ENCODE measurements at regions not wholly inside any gene's neighbourhood (a gene's known extent, or its start where the extent isn't known, plus 50 kb on each side); places are given as distances from the start of the nearest gene placed in this dataset.

DNA sequence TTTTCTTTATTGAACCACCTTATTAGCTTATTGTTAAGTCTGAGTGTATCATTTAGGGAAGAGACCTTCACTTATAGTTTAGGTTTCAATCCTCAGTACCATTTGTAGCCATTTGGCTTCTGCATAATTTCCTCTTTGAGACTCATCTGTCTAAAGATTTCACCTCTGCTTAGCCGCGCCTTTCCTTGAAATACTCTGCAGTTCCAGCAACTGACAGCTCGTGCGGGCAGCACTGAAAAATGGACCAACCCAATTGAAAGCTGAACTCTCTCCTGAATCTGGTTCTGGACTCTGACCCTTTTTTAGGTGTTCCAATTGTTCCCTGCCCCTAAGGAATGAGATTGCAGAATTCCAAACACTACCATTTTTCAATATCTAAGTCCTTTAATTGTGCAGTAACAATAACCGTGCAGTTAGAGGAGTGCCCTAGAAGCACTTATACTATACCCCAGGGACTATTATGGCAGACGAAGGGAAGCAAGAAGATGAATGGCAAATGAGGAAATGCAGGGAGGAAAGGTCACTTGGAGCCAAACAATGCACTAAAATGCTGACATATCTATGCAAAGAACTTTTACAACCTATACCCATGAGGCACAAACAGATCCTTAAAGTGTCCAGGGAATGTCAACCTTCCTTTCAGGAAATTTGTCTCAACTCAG lies 50.1 kb upstream of the PDE4D start:
- Histone ChIP-seq H3K4me1 (0 out of 2 replicates have a peak, but pooled peaks cover 5% of the 10 kb centered on the region), H3K9me3 (no peaks in the 10 kb centered on the region), H3K4me3 (ENCODE audit: low read depth, low read length) (no peak overlapping the region), H3K36me3 (ENCODE audit: control insufficient read depth, insufficient read depth, low read length) (no peaks in the 10 kb centered on the region), H3K27me3 (replicated peaks; ENCODE audit: control insufficient read depth, insufficient read depth, low read length) (no peaks in the 10 kb centered on the region)
- BruUV-seq (replicated peaks), result no TSS peak
- Mint-ChIP-seq H3K9me3 (ENCODE audit: unreplicated experiment) (no peaks in the 10 kb centered on the region), H3K4me3 (ENCODE audit: unreplicated experiment) (no peak overlapping the region), H3K4me1 (ENCODE audit: low read depth, unreplicated experiment) (no peaks in the 10 kb centered on the region), H3K27ac (ENCODE audit: unreplicated experiment) (no peak overlapping the region), H3K27me3 (ENCODE audit: insufficient read depth, unreplicated experiment) (no peaks in the 10 kb centered on the region), H3K36me3 (ENCODE audit: insufficient read depth, unreplicated experiment) (no peaks in the 10 kb centered on the region)
- intact Hi-C loops (cut with micrococcal nuclease; ENCODE audit: unreplicated experiment), result no loop called here
- DNase-seq, result peak in 1 of 2 experiments; percentile 5
- ChIA-PET POLR2A (no interaction called here), CTCF (no interaction called here)
- TF ChIP-seq, protein P1, sequence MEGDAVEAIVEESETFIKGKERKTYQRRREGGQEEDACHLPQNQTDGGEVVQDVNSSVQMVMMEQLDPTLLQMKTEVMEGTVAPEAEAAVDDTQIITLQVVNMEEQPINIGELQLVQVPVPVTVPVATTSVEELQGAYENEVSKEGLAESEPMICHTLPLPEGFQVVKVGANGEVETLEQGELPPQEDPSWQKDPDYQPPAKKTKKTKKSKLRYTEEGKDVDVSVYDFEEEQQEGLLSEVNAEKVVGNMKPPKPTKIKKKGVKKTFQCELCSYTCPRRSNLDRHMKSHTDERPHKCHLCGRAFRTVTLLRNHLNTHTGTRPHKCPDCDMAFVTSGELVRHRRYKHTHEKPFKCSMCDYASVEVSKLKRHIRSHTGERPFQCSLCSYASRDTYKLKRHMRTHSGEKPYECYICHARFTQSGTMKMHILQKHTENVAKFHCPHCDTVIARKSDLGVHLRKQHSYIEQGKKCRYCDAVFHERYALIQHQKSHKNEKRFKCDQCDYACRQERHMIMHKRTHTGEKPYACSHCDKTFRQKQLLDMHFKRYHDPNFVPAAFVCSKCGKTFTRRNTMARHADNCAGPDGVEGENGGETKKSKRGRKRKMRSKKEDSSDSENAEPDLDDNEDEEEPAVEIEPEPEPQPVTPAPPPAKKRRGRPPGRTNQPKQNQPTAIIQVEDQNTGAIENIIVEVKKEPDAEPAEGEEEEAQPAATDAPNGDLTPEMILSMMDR (IDR thresholded peaks at IDR 0.05; ENCODE audit: insufficient read depth in 1 of 2, low read depth in 1 of 2, low read length in 1 of 2, severe bottlenecking in 1 of 2, unreplicated experiment in 1 of 2), result no peak
